ENCODE measurements at regions not wholly inside any gene's neighbourhood (a gene's known extent, or its start where the extent isn't known, plus 50 kb on each side); places are given as distances from the start of the nearest gene placed in this dataset.

GRCh38 chr18:22639026-22639463, 221.3 kb upstream of the CTAGE1 start:
- TF ChIP-seq CTCF (IDR thresholded peaks at IDR 0.05; ENCODE audit: low read depth, low read length): no peak
- TF ChIP-seq POLR2A (IDR thresholded peaks at IDR 0.05; ENCODE audit: extremely low read depth, insufficient read length): no peak
- no peak for TF ChIP-seq MAX (IDR thresholded peaks at IDR 0.05; ENCODE audit: low read depth, low read length)
